ENCODE measurements at regions not wholly inside any gene's neighbourhood (a gene's known extent, or its start where the extent isn't known, plus 50 kb on each side); places are given as distances from the start of the nearest gene placed in this dataset.

- no peak for TF ChIP-seq EZH2 (IDR thresholded peaks at IDR 0.05; ENCODE audit: borderline replicate concordance, low read depth, low read length, severe bottlenecking)
- no peak for TF ChIP-seq POLR2A (IDR thresholded peaks at IDR 0.05; ENCODE audit: low read depth, low read length)
These were observed 240.8 kb upstream of the PWP1 start for GRCh38 chr12:107444771-107445170.
